Ovary (tissue), 3 donors: ENCODE measurements at regions not wholly inside any gene's neighbourhood (a gene's known extent, or its start where the extent isn't known, plus 50 kb on each side); places are given as distances from the start of the nearest gene placed in this dataset.

Experiments
- POLR2A ChIP-seq: fragments of 450-650 bp; IDR thresholded peaks from one replicate; pipeline ENCODE4 v1.6.1; 2017; ENCODE audit warnings: antibody characterized with exemption, mild to moderate bottlenecking, moderate library complexity
- TF ChIP-seq, protein P1 (sequence below), 3 donors: fragments of 450-650 bp in 2 of 3; fragments of 200-600 bp in 1 of 3; IDR thresholded peaks; one replicate each; pipeline versions ENCODE4 v1.5.1 to v1.8.0; 2016 to 2022; ENCODE audit warnings: antibody characterized with exemption in 3 of 3, mild to moderate bottlenecking in 1 of 3
- donor health status: DM: no; HTN: no; CAD: no.

DNA sequence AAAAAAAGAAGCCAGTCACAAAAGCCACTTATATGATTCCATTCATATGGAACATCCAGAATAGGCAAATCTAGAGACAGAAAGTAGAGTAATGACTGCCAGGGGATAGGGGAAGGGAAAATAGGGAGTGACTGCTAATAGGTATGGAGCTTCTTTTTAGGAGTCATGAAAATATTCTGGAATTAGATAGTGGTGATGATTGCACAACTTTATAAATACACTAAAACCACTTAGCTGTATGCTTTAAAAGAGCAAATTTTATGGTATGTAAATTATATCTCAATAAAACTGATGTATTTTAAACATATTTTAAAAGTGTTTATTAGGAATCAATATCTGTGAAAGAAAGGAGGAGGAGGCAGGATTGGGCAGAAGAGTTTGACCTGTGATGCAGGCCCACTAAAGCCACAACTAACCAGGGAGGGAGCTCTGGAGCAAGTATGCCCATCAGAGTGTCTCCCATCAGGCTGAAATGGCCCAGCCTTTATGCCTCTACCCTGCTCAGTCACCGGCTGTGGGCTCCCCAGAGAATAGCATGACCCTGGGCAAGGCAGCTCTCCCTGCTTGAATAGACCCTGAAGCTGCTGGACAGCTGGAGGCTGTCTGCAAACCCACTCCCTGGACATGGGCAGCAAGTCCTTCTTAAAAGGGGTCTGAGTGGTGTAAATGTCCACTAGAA, 96.0 kb upstream of the SLC44A1 start:
- TF ChIP-seq, protein P1, sequence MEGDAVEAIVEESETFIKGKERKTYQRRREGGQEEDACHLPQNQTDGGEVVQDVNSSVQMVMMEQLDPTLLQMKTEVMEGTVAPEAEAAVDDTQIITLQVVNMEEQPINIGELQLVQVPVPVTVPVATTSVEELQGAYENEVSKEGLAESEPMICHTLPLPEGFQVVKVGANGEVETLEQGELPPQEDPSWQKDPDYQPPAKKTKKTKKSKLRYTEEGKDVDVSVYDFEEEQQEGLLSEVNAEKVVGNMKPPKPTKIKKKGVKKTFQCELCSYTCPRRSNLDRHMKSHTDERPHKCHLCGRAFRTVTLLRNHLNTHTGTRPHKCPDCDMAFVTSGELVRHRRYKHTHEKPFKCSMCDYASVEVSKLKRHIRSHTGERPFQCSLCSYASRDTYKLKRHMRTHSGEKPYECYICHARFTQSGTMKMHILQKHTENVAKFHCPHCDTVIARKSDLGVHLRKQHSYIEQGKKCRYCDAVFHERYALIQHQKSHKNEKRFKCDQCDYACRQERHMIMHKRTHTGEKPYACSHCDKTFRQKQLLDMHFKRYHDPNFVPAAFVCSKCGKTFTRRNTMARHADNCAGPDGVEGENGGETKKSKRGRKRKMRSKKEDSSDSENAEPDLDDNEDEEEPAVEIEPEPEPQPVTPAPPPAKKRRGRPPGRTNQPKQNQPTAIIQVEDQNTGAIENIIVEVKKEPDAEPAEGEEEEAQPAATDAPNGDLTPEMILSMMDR (IDR thresholded peaks at IDR 0.05) = no peak
- TF ChIP-seq POLR2A = no peak
